NCI-H2227 (cell line): ENCODE measurements at regions not wholly inside any gene's neighbourhood (a gene's known extent, or its start where the extent isn't known, plus 50 kb on each side); places are given as distances from the start of the nearest gene placed in this dataset.

ENCODE experiments used
- DNase-seq: peaks from one replicate; lab custom pipeline; 2025; ENCODE audit not compliant: unreplicated experiment; lab: John Stamatoyannopoulos, UW

DNA sequence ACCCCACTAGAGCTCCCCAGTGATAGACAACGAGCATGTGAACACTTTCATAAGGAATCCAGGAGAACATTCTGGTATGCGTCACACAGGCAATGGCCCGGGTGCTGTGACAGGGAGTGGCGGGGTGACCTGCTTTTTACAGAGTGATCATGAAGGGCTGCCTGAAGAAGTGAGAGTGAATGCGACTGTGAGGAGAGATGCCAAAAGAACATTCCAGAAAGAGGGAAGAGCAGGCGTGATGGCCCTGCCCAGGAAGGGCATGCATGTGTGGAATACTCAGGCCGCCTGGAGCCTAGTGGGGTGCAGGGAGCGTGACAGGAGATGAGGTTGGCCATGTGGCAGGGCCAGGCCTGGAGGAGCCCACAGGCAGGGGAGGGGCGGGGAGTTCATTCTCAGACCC, 53.8 kb downstream of the FZD10 start:
- DNase-seq = no peak

DNA sequence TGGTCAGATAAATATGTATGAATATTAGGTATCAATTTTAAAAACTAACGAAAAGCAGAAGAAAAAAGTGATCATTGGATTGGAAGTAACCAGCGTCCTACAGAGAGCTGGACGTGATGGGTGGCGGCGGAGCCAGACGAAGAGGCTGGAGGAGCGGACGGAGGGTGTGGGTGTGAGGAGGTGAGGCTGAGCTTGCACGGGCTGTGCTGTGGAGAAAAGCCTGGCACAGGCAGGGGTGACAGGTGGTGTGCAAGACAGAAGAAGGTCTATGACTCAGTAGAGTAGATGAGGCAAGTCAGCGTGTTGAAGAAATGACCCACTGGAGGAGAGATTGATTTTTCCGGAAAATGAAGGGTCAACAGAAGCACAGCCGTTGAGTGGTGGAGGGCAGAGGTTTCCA, 56.4 kb downstream of the FZD10 start:
- no peak for DNase-seq

GRCh38 chr12:130219929-130220705, 57.9 kb downstream of the FZD10 start:
- DNase-seq = no peak

DNA sequence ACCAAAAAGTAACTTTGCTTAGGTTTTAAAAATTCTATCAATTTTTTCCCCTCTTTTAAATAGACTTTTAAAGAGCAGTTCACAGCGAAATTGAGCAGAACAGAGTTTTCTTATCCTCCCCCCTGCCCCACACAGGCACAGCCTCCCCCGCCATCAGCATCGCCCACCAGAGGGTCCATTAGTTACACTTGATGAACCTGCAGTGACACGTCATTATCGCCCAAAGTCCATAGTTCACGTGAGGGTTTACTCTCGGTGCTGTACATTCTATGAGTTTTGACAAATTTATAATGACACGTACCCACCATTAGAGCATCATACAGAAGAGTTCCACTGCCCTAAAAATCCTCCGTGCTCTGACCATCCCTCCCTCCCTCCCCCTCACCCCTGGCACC, 58.4 kb downstream of the FZD10 start:
- DNase-seq = no peak

DNA sequence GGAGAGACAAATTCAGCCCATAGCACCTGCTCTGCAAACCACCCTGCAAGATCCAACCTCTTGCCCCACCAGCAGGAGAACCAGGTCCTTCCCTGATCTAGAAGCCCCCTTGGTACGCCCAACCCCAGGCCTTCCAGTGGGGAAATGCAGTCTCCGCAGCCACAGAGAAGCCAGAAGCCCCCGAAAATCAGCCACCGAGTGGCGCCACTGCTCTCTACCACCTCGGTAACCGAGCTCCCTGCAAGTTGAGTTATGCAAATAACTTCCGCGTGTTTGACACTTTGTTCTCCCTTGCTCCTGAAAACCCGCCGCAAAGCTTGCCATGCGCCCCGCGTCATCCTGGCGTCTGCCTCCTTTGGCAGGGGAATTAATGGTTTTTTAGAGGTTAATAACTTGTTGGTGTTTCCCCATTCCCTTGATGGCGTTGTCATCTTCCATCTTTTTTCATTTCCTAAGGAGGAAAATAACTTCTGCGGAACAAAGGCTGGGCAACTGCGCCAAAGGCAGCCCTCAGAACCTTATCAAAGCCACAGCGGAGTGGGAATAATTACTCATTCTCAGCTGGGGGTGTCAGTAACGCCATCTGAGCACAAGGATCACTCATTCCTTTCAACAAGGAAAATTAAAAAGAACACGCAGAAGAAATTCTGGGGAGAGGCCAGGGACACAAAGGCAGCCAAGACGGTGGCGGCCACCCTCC, 60.4 kb downstream of the FZD10 start:
- DNase-seq = no peak

DNA sequence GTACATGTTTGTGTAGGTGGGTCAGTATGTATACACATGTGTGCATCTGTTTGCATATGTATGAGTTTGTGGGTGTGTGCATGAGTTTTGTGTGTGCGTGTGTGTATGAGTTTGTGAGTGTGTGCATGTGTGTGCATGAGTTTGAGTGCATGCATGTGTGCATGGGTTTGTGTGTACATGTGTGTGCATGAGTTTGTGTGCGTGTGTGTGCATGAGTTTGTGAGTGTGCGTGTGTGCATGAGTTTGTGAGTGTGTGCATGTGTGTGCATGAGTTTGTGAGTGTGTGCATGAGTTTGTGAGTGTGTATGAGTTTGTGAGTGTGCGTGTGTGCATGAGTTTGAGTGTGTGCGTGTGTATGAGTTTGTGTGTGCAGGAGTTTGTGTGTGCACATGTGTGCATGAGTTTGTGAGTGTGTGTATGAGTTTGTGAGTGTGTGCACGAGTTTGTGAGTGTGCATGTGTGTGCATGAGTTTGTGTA, 61.5 kb downstream of the FZD10 start:
- DNase-seq = no peak

DNA sequence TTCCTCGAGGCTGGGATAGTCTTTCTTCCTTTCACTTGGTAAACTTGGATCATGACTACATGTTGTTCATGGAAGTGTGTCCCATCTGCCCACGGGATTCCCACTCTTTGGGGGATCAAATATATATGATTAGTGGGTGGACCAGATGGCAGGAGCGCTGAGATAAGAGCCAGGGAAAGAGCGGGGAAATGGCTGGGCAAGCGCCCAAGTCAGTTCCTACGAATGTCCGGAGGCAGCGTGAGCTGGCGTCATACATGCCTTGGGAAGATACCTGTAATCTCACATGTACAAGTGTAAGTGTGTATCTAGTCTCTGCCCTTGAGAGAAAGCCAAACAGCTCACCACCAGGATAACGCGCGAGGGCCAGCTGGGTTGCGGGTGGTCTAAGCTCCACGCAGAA, 62.3 kb downstream of the FZD10 start:
- no peak for DNase-seq

GRCh38 chr12:130225347-130225746, 63.1 kb downstream of the FZD10 start:
- no peak for DNase-seq

DNA sequence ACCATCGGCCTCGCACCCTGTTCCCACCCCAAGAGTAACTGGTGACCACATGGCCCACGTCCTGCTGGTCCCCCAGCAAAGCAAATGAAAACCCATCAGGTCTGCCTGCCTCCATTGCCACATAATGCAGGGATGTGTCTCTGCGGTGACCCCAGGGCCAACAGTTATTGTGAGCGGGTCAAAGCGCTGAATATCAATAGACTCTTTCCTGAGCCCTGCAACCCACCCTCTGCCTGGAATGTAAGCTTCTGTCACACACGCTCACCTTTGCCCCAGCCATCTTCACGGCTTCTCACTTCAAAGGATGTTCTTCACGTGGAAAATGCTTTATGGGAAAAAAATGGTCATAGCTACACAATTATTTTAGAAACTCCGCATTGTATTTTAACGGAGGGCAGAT, 63.9 kb downstream of the FZD10 start:
- no peak for DNase-seq

DNA sequence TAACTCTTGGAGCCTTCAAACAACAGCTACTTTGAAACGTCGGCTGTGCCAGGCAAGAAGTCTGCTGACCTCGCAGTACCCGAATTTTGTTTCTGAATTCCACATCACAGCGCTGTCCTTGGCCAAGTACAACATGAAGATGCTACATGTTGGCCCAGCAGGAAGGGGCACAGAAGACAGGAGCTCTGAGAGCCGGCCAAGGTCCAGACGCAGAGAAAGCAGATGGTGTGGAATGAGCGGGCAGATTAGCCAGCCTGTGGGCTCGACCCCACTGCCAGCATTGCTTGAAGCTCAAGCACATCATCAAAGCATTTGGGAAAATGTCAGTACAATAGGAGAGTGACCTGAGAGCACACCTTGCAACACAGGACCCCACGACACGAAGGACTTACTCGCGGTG, 64.5 kb downstream of the FZD10 start:
- DNase-seq = no peak

DNA sequence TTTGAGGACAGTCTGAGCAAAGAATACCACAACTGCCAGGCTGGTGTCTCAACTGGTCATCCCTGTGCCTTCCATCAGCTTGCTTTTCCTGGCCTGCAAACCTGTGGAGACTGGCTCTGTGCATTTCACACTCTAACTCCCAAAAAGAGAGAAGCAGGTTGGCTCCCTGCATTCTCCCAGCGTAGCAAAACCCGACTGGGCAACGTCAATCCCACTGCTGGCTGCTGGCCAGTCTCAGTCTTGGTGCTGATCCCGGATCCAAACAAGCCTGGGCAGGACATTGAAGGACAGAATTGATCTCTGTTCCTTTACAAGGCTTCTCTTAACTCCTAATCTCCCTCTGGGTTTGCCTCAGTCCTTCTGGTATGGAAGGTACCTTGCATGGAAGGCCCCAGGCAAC, 65.4 kb downstream of the FZD10 start:
- DNase-seq = no peak

- no peak for DNase-seq
These were observed 74.2 kb downstream of the FZD10 start for GRCh38 chr12:130236446-130236845.

- DNase-seq = no peak
These were observed 78.7 kb downstream of the FZD10 start for GRCh38 chr12:130240831-130241590.

DNA sequence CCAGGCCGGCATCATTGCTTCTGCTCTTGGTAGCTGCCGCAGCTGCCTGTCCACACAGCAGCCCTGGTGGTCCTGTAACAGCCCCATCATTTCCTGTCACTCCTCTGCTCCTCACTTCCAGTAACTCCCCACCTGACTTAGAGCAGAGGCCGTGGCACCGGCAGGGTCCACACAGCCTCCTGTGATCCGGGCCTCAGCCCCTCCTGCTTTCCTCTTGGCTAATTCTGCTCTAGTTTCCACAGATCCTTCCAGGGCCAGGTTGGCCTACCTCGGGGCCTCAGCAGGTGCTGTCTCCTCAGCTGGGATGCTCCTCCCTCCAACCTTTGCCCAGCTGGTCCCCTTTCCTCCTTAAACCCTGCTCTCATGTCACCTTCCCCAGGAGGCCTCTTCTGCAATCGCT, 80.2 kb downstream of the FZD10 start:
- DNase-seq = no peak

- DNase-seq = no peak
These were observed 83.0 kb downstream of the FZD10 start for GRCh38 chr12:130245251-130245650.

DNA sequence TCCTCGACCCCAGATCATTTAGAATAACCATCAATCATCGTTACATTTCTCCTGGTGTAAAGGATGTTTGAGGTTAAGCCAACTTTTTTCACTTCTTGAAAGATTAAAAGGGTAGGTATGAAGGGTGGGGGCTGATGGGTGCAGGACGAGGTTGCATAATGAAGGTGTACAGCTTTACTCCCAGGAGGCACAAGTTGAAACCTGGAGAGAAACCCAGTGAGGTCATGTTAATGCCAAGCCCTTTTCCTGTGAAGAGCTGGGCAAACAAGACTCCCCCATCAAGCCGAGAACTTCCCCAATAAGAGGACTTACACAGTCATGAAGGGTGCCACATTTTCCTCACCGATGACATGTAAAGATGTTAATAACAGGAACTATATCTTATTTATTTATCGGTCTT, 84.3 kb downstream of the FZD10 start:
- no peak for DNase-seq

DNA sequence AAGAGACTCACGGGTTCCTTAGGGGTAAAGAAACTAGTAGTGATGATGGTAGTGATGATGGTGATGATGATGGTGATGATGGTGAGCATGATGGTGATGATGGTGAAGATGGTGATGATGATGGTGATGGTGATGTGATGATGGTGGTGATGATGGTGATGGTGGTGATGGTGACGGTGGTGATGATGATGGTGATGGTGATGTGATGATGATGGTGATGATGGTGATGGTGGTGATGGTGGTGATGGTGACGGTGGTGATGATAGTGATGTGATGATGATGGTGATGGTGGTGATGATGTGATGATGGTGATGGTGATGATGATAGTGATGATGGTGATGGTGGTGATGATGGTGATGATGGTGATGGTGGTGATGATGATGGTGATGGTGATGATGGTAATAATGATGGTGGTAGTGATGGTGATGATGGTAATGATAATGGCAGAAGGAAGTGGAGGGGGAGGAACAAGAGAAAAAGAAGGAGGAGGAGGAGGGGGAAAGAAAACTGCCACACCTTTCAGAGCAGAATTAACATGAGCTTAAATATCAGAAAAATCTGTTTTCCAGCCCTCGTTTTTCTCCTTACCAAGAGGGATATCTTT, 85.5 kb downstream of the FZD10 start:
- DNase-seq = no peak

GRCh38 chr12:130249376-130249775, 87.1 kb downstream of the FZD10 start:
- no peak for DNase-seq

DNA sequence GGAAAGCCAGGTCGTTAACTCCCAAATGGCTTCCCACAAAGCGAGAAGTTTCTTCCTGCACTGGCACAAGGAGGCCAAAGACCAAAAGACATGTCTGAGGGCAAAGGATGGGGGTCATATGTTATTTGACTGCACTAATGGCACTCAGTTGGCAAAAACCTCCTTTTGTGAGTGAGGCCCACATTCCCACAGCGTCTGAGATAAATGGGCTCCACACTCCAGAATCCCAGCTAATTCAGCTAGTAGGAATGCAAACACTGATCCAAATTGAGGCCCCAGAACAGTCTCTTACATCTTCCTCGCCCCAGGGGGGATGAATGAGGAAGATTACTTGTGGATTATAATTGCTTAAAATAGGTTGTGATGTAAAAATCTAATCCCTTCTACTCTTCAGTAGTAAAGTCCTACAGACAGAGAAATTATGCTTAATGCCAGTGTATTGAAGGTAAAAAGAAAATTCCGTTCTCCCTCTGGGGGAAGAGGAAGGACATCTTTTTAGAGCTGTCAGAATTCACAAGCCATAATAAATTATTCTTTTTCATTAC, 86.4 kb upstream of the PIWIL1 start:
- no peak for DNase-seq

DNA sequence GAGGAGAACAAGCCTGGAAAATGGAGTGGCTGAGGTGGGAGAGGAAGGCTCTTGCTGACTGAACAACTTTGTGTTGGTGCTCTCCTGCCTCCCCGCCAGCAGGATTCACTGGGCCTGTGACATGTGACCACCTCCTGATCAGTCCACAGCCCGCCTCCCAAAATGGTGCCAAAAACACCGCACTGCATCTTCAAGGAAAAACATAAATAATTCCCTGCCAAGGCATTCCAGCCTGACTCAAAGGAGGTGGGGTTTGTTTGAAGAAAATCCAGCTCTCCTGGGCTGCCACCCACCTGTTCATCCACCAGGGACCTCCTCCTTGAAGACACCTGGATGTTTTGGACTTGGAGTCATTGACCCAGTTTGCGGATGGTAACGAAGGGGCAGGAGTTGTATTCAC, 83.8 kb upstream of the PIWIL1 start:
- no peak for DNase-seq
